Liver (tissue), 8 donors: ENCODE measurements at regions not wholly inside any gene's neighbourhood (a gene's known extent, or its start where the extent isn't known, plus 50 kb on each side); places are given as distances from the start of the nearest gene placed in this dataset.

Experiments
- DNase-seq: peaks from one replicate; pipeline ENCODE4 v3.0.0-alpha.2; 2017; ENCODE audit warnings: low spot score
- H3K27ac ChIP-seq, 2 donors: one replicate each; pipeline ENCODE4 v1.7.0; 2013; ENCODE audit warnings: inconsistent platforms in 2 of 2, low read length in 2 of 2, control low read depth in 1 of 2, low read depth in 1 of 2, mild to moderate bottlenecking in 1 of 2
- H3K27me3 ChIP-seq, 4 donors: one replicate each; pipeline versions ENCODE4 v1.6.1 to v1.7.0; 2013; ENCODE audit warnings: low read length in 3 of 4, inconsistent platforms in 1 of 4, mild to moderate bottlenecking in 1 of 4, moderate library complexity in 1 of 4; ENCODE audit not compliant: control insufficient read depth in 4 of 4, insufficient read depth in 4 of 4
- H3K36me3 ChIP-seq, 4 donors: one replicate each; pipeline versions ENCODE4 v1.6.1 to v1.7.0; 2013; ENCODE audit warnings: low read length in 3 of 4, mild to moderate bottlenecking in 3 of 4, low read depth in 1 of 4, moderate library complexity in 1 of 4; ENCODE audit not compliant: control insufficient read depth in 4 of 4, insufficient read depth in 3 of 4
- H3K4me1 ChIP-seq, 4 donors: one replicate each; pipeline versions ENCODE4 v1.6.1 to v1.7.0; 2013; ENCODE audit warnings: low read length in 3 of 4, mild to moderate bottlenecking in 3 of 4, moderate library complexity in 1 of 4; ENCODE audit not compliant: control insufficient read depth in 4 of 4, insufficient read depth in 4 of 4
- H3K4me3 ChIP-seq, 3 donors: one replicate each; pipeline versions ENCODE4 v1.6.1 to v1.7.0; 2013; ENCODE audit warnings: low read length in 3 of 3, control low read depth in 1 of 3, low read depth in 1 of 3, mild to moderate bottlenecking in 1 of 3
- H3K9ac ChIP-seq, 2 donors: one replicate each; pipeline ENCODE4 v1.7.0; 2013; ENCODE audit warnings: low read length in 2 of 2, mild to moderate bottlenecking in 2 of 2, moderate library complexity in 2 of 2, control low read depth in 1 of 2, low read depth in 1 of 2
- H3K9me3 ChIP-seq, 4 donors: one replicate each; pipeline versions ENCODE4 v1.6.1 to v1.7.0; 2013; ENCODE audit warnings: low read length in 3 of 4; ENCODE audit not compliant: control insufficient read depth in 4 of 4
- ATF3 ChIP-seq: IDR thresholded peaks from 2 replicates; pipeline ENCODE4 v1.6.1; 2016; ENCODE audit warnings: antibody characterized with exemption
- CTCF ChIP-seq: fragments of 150-350 bp; IDR thresholded peaks from 2 replicates; pipeline ENCODE4 v1.5.1; 2017; ENCODE audit warnings: improper control_type of control experiment, low read depth, low read length; ENCODE audit not compliant: missing input control
- EGR1 ChIP-seq, 2 donors: IDR thresholded peaks; 2 replicates each; pipeline ENCODE4 v1.6.1; 2016 to 2018; ENCODE audit warnings: antibody characterized with exemption in 2 of 2, low read depth in 2 of 2
- FOXA1 ChIP-seq: IDR thresholded peaks from 2 replicates; pipeline ENCODE4 v1.6.1; 2016; ENCODE audit warnings: antibody characterized with exemption
- FOXA2 ChIP-seq: IDR thresholded peaks from 2 replicates; pipeline ENCODE4 v1.6.1; 2016; ENCODE audit warnings: antibody characterized with exemption
- GABPA ChIP-seq, 2 donors: IDR thresholded peaks in 1 of 2; conservative IDR thresholded peaks in 1 of 2; 2 replicates each; pipeline ENCODE4 v1.6.1; 2016; ENCODE audit warnings: antibody characterized with exemption in 2 of 2, mild to moderate bottlenecking in 1 of 2, moderate library complexity in 1 of 2
- HNF4A ChIP-seq, 2 donors: conservative IDR thresholded peaks; 2 replicates each; pipeline ENCODE4 v1.6.1; 2016; ENCODE audit warnings: antibody characterized with exemption in 2 of 2, mild to moderate bottlenecking in 2 of 2
- HNF4G ChIP-seq: IDR thresholded peaks from 2 replicates; pipeline ENCODE4 v1.6.1; 2016; ENCODE audit warnings: antibody characterized with exemption
- JUND ChIP-seq, 2 donors: IDR thresholded peaks; 2 replicates each; pipeline ENCODE4 v1.6.1; 2016; ENCODE audit warnings: antibody characterized with exemption in 2 of 2
- MAX ChIP-seq: IDR thresholded peaks from 2 replicates; pipeline ENCODE4 v1.6.1; 2016; ENCODE audit warnings: antibody characterized with exemption
- NR2F2 ChIP-seq: IDR thresholded peaks from 2 replicates; pipeline ENCODE4 v1.6.1; 2016; ENCODE audit warnings: antibody characterized with exemption
- RAD21 ChIP-seq, 2 donors: IDR thresholded peaks; 2 replicates each; pipeline ENCODE4 v1.6.1; 2016; ENCODE audit warnings: antibody characterized with exemption in 2 of 2, mild to moderate bottlenecking in 2 of 2
- REST ChIP-seq: IDR thresholded peaks from 2 replicates; pipeline ENCODE4 v1.6.1; 2016; ENCODE audit warnings: antibody characterized with exemption, mild to moderate bottlenecking
- RXRA ChIP-seq, 2 donors: IDR thresholded peaks; 2 replicates each; pipeline ENCODE4 v1.6.1; 2017 to 2018; ENCODE audit warnings: antibody characterized with exemption in 2 of 2, mild to moderate bottlenecking in 1 of 2
- SP1 ChIP-seq: IDR thresholded peaks from 2 replicates; pipeline ENCODE4 v1.6.1; 2018; ENCODE audit warnings: antibody characterized with exemption, mild to moderate bottlenecking
- TAF1 ChIP-seq: conservative IDR thresholded peaks from 2 replicates; pipeline ENCODE4 v1.6.1; 2016; ENCODE audit warnings: antibody characterized with exemption, mild to moderate bottlenecking
- YY1 ChIP-seq: IDR thresholded peaks from 2 replicates; pipeline ENCODE4 v1.6.1; 2016; ENCODE audit warnings: antibody characterized with exemption, mild to moderate bottlenecking
- WGBS: extraction: QIAGEN DNeasy Blood & Tissue Kit; methylation state at CpG from one replicate; pipeline ENCODE4 v1.1.7; 2013; 5-methylcytosine and 5-hydroxymethylcytosine counted together
- TF ChIP-seq, protein P1 (sequence below): IDR thresholded peaks from 2 replicates; pipeline ENCODE4 v1.6.1; 2016; ENCODE audit warnings: antibody characterized with exemption
- donor health status: healthy.
- donor health status: healthy.
- donor health status: healthy.
- donor health status: healthy.
- donor health status: healthy.

GRCh38 chr2:121045245-121045644 lies 239.8 kb downstream of the TFCP2L1 start:
- no peak overlapping the region for H3K27ac ChIP-seq
- H3K9me3 ChIP-seq, result peaks cover 0 to 5% (median 2%) of the 10 kb centered on the region in 4 donors
- no peaks in the 10 kb centered on the region for H3K4me1 ChIP-seq
- no peak overlapping the region for H3K4me3 ChIP-seq
- H3K9ac ChIP-seq, result no peak overlapping the region
- 88% methylated on average over 11 of the region's 11 CpGs for WGBS
- H3K27me3 ChIP-seq, result no peaks in the 10 kb centered on the region
- TF ChIP-seq EGR1 (IDR thresholded peaks at IDR 0.05; ENCODE audit: low read depth in 2 of 2) (no peak), TAF1 (no peak), NR2F2 (no peak), HNF4G (no peak), GABPA (IDR thresholded peaks at IDR 0.05 in 1 of 2, conservative IDR thresholded peaks at IDR 0.05 in 1 of 2) (no peak), YY1 (no peak), MAX (no peak), RAD21 (IDR thresholded peaks at IDR 0.05) (no peak), FOXA2 (no peak), JUND (IDR thresholded peaks at IDR 0.05) (no peak), ATF3 (no peak), SP1 (no peak), FOXA1 (no peak), HNF4A (conservative IDR thresholded peaks at IDR 0.05) (no peak), RXRA (IDR thresholded peaks at IDR 0.05) (no peak), CTCF (no peak), REST (no peak)
- TF ChIP-seq, protein P1, sequence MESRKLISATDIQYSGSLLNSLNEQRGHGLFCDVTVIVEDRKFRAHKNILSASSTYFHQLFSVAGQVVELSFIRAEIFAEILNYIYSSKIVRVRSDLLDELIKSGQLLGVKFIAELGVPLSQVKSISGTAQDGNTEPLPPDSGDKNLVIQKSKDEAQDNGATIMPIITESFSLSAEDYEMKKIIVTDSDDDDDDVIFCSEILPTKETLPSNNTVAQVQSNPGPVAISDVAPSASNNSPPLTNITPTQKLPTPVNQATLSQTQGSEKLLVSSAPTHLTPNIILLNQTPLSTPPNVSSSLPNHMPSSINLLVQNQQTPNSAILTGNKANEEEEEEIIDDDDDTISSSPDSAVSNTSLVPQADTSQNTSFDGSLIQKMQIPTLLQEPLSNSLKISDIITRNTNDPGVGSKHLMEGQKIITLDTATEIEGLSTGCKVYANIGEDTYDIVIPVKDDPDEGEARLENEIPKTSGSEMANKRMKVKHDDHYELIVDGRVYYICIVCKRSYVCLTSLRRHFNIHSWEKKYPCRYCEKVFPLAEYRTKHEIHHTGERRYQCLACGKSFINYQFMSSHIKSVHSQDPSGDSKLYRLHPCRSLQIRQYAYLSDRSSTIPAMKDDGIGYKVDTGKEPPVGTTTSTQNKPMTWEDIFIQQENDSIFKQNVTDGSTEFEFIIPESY, result no peak
- no peak for DNase-seq
- no peaks in the 10 kb centered on the region for H3K36me3 ChIP-seq

- WGBS, result 74% methylated on average over 4 of the region's 4 CpGs
- no peaks in the 10 kb centered on the region for H3K36me3 ChIP-seq
- H3K27me3 ChIP-seq, result no peaks in the 10 kb centered on the region
- no peak overlapping the region for H3K27ac ChIP-seq
- no peak for DNase-seq
- H3K9ac ChIP-seq, result no peak overlapping the region
- H3K4me1 ChIP-seq, result no peaks in the 10 kb centered on the region
- H3K4me3 ChIP-seq, result no peak overlapping the region
- no peak for TF ChIP-seq JUND (IDR thresholded peaks at IDR 0.05)
- TF ChIP-seq, protein P1, result no peak
- TF ChIP-seq RAD21 (IDR thresholded peaks at IDR 0.05), result no peak
- TF ChIP-seq HNF4A (conservative IDR thresholded peaks at IDR 0.05), result no peak
- no peak for TF ChIP-seq MAX
- TF ChIP-seq GABPA (IDR thresholded peaks at IDR 0.05 in 1 of 2, conservative IDR thresholded peaks at IDR 0.05 in 1 of 2), result no peak
- no peak for TF ChIP-seq FOXA2
- no peak for TF ChIP-seq YY1
- TF ChIP-seq SP1, result no peak
- no peak for TF ChIP-seq HNF4G
- no peak for TF ChIP-seq ATF3
- TF ChIP-seq EGR1 (IDR thresholded peaks at IDR 0.05; ENCODE audit: low read depth in 2 of 2), result no peak
- no peak for TF ChIP-seq RXRA (IDR thresholded peaks at IDR 0.05)
- TF ChIP-seq TAF1, result no peak
- peaks cover 0 to 11% (median 2%) of the 10 kb centered on the region in 4 donors for H3K9me3 ChIP-seq
These were observed 238.7 kb downstream of the TFCP2L1 start for GRCh38 chr2:121046335-121046734.
